Gastrocnemius medialis (tissue), 4 donors: ENCODE measurements at regions not wholly inside any gene's neighbourhood (a gene's known extent, or its start where the extent isn't known, plus 50 kb on each side); places are given as distances from the start of the nearest gene placed in this dataset.

Experiments used
- ATAC-seq, 2 donors: fragments of 150-250 bp; one replicate each; pipeline ENCODE4 v1.9.1; 2016
- DNase-seq, 2 donors: peaks; one replicate each; pipeline ENCODE4 v3.0.0-alpha.2; 2019
- H3K27ac ChIP-seq, 4 donors: fragments of 200-600 bp; sonication (generic); 1 replicate in 1 of 4; 2 replicates in 3 of 4; pipeline ENCODE4 v1.5.1; 2016 to 2018; ENCODE audit warnings: mild to moderate bottlenecking in 2 of 4, moderate library complexity in 1 of 4
- H3K27me3 ChIP-seq, 3 donors: fragments of 200-600 bp; sonication (generic) in 2 of 3; 1 replicate in 1 of 3; 2 replicates in 2 of 3; pipeline versions ENCODE4 v1.5.1 to v1.6.0; 2016 to 2019; ENCODE audit warnings: mild to moderate bottlenecking in 1 of 3, moderate library complexity in 1 of 3
- H3K36me3 ChIP-seq, 2 donors: fragments of 200-600 bp; sonication (generic) in 1 of 2; one replicate each; pipeline ENCODE4 v1.5.1; 2017 to 2018
- H3K4me1 ChIP-seq, 2 donors: fragments of 200-600 bp; sonication (generic) in 1 of 2; one replicate each; pipeline ENCODE4 v1.5.1; 2016 to 2017; ENCODE audit warnings: mild to moderate bottlenecking in 2 of 2
- H3K4me3 ChIP-seq, 4 donors: fragments of 200-600 bp; sonication (generic) in 3 of 4; 1 replicate in 1 of 4; 2 replicates in 3 of 4; pipeline ENCODE4 v1.5.1; 2016 to 2019; ENCODE audit warnings: mild to moderate bottlenecking in 2 of 4
- H3K9me3 ChIP-seq, 3 donors: fragments of 200-600 bp; sonication (generic) in 2 of 3; 1 replicate in 1 of 3; 2 replicates in 2 of 3; pipeline ENCODE4 v1.5.1; 2016 to 2019
- CTCF ChIP-seq, 5 experiments: fragments of 450-650 bp in 3 of 5; fragments of 200-600 bp in 2 of 5; sonication (generic) in 2 of 5; IDR thresholded peaks in 4 of 5; conservative IDR thresholded peaks in 1 of 5; 1 replicate in 4 of 5; 2 replicates in 1 of 5; pipeline ENCODE4 v1.5.1; 2016 to 2019; ENCODE audit warnings: antibody characterized with exemption in 5 of 5, mild to moderate bottlenecking in 3 of 5, moderate library complexity in 3 of 5
- POLR2A ChIP-seq, 2 donors: fragments of 450-650 bp; IDR thresholded peaks; one replicate each; pipeline ENCODE4 v1.6.1; 2017; ENCODE audit warnings: antibody characterized with exemption in 2 of 2, mild to moderate bottlenecking in 2 of 2, moderate library complexity in 2 of 2
- in situ Hi-C, 4 donors: fragments of 200-750 bp; cut with MboI; loops; one replicate each; pipeline versions ENCODE4 v1.15.0 to v1.8.0; 2017; ENCODE audit warnings: low sequenced_read_pairs in 4 of 4
- intact Hi-C: fragments of 100-400 bp; cut with DNase I; formaldehyde crosslinking; loops from one replicate; pipeline ENCODE4 v1.15.1; 2023; ENCODE audit warnings: low total_unique reads

GRCh38 chr3:99171800-99172199 lies 270.3 kb upstream of the DCBLD2 start:
- TF ChIP-seq POLR2A (IDR thresholded peaks at IDR 0.05) (no peak), CTCF (IDR thresholded peaks at IDR 0.05 in 4 of 5, conservative IDR thresholded peaks at IDR 0.05 in 1 of 5) (no peak)

GRCh38 chr3:99170867-99171517 lies 269.5 kb upstream of the DCBLD2 start:
- Histone ChIP-seq H3K4me1 (no peaks in the 10 kb centered on the region), H3K9me3 (no peaks in the 10 kb centered on the region), H3K4me3 (no peak overlapping the region), H3K27ac (no peak overlapping the region), H3K36me3 (no peaks in the 10 kb centered on the region), H3K27me3 (no peaks in the 10 kb centered on the region)
- TF ChIP-seq CTCF (IDR thresholded peaks at IDR 0.05 in 4 of 5, conservative IDR thresholded peaks at IDR 0.05 in 1 of 5) (no peak), POLR2A (IDR thresholded peaks at IDR 0.05) (no peak)
- ATAC-seq = no peak
- in situ Hi-C loops (loop anchor here in 1 of 4 donors (25.0 kb wide), 1 partner anchor 359 kb away; no protein-coding TSS in a partner anchor), intact Hi-C loops (no loop called here)
- no peak for DNase-seq

More at GRCh38 chr3:99171800-99172199, 270.3 kb upstream of the DCBLD2 start:
- no peaks in the 10 kb centered on the region for H3K9me3 ChIP-seq
- in situ Hi-C loops = loop anchor here in 1 of 4 donors (25.0 kb wide), 1 partner anchor 359 kb away; no protein-coding TSS in a partner anchor
- DNase-seq (no peak), ATAC-seq (no peak)
- intact Hi-C loops = no loop called here
- H3K36me3 ChIP-seq = no peaks in the 10 kb centered on the region
- no peak overlapping the region for H3K27ac ChIP-seq
- no peak overlapping the region for H3K4me3 ChIP-seq
- no peaks in the 10 kb centered on the region for H3K27me3 ChIP-seq
- no peaks in the 10 kb centered on the region for H3K4me1 ChIP-seq

GRCh38 chr3:99167071-99167470 lies 265.6 kb upstream of the DCBLD2 start:
- no peaks in the 10 kb centered on the region for H3K4me1 ChIP-seq
- no peaks in the 10 kb centered on the region for H3K27me3 ChIP-seq
- H3K36me3 ChIP-seq = no peaks in the 10 kb centered on the region
- intact Hi-C loops = no loop called here
- ATAC-seq = no peak
- H3K27ac ChIP-seq = no peak overlapping the region
- H3K9me3 ChIP-seq = no peaks in the 10 kb centered on the region
- in situ Hi-C loops = loop anchor here in 1 of 4 donors (25.0 kb wide), 1 partner anchor 355 kb away; no protein-coding TSS in a partner anchor
- no peak overlapping the region for H3K4me3 ChIP-seq
- DNase-seq = no peak
- TF ChIP-seq POLR2A (IDR thresholded peaks at IDR 0.05) (no peak), CTCF (IDR thresholded peaks at IDR 0.05 in 4 of 5, conservative IDR thresholded peaks at IDR 0.05 in 1 of 5) (no peak)

- Histone ChIP-seq H3K4me1 (no peaks in the 10 kb centered on the region), H3K27ac (no peak overlapping the region), H3K4me3 (no peak overlapping the region), H3K36me3 (no peaks in the 10 kb centered on the region), H3K27me3 (no peaks in the 10 kb centered on the region), H3K9me3 (no peaks in the 10 kb centered on the region)
- ATAC-seq (no peak), DNase-seq (no peak)
- intact Hi-C loops = no loop called here
- TF ChIP-seq POLR2A (IDR thresholded peaks at IDR 0.05) (no peak), CTCF (IDR thresholded peaks at IDR 0.05 in 4 of 5, conservative IDR thresholded peaks at IDR 0.05 in 1 of 5) (no peak)
- in situ Hi-C loops = loop anchor here in 1 of 4 donors (25.0 kb wide), 1 partner anchor 351 kb away; no protein-coding TSS in a partner anchor
Measured at GRCh38 chr3:99163314-99163713, 261.8 kb upstream of the DCBLD2 start.
